Stomach (tissue), 8 donors: ENCODE measurements at regions not wholly inside any gene's neighbourhood (a gene's known extent, or its start where the extent isn't known, plus 50 kb on each side); places are given as distances from the start of the nearest gene placed in this dataset.

Experiments
- DNase-seq, 2 donors: peaks; one replicate each; pipeline versions ENCODE4 v3.0.0 to v3.0.0-alpha.2; 2013 to 2019
- H3K27ac ChIP-seq, 5 donors: fragments of 200-600 bp in 4 of 5; sonication (generic) in 4 of 5; one replicate each; pipeline ENCODE4 v1.5.1; 2013 to 2019; ENCODE audit warnings: mild to moderate bottlenecking in 1 of 5, moderate library complexity in 1 of 5
- H3K27me3 ChIP-seq, 3 donors: fragments of 200-600 bp; sonication (generic); one replicate each; pipeline ENCODE4 v1.5.1; 2017 to 2019; ENCODE audit warnings: mixed run types in 1 of 3
- H3K36me3 ChIP-seq, 4 donors: fragments of 200-600 bp; sonication (generic); 1 replicate in 3 of 4; 2 replicates in 1 of 4; pipeline ENCODE4 v1.5.1; 2016 to 2019
- H3K4me1 ChIP-seq, 4 donors: fragments of 200-600 bp; sonication (generic); one replicate each; pipeline ENCODE4 v1.5.1; 2016 to 2019
- H3K4me3 ChIP-seq, 4 donors: fragments of 200-600 bp; sonication (generic) in 3 of 4; one replicate each; pipeline ENCODE4 v1.5.1; 2016 to 2019; ENCODE audit warnings: mild to moderate bottlenecking in 1 of 4
- H3K9me3 ChIP-seq, 4 donors: fragments of 200-600 bp; sonication (generic); one replicate each; pipeline ENCODE4 v1.5.1; 2016 to 2019
- CTCF ChIP-seq, 7 experiments: fragments of 450-650 bp in 4 of 7; fragments of 200-600 bp in 3 of 7; sonication (generic) in 3 of 7; IDR thresholded peaks; one replicate each; pipeline ENCODE4 v1.5.1; 2016 to 2019; ENCODE audit warnings: antibody characterized with exemption in 7 of 7, control low read depth in 2 of 7, mild to moderate bottlenecking in 1 of 7
- EP300 ChIP-seq: sonication (generic); formaldehyde crosslinking; IDR thresholded peaks from one replicate; pipeline ENCODE4 v1.6.1; 2017; ENCODE audit warnings: antibody characterized with exemption
- POLR2A ChIP-seq, 4 donors: fragments of 450-650 bp; IDR thresholded peaks; one replicate each; pipeline ENCODE4 v1.6.1; 2016; ENCODE audit warnings: antibody characterized with exemption in 4 of 4, control low read depth in 2 of 4, mild to moderate bottlenecking in 1 of 4, moderate library complexity in 1 of 4
- POLR2AphosphoS5 ChIP-seq, 3 donors: sonication (generic); formaldehyde crosslinking; IDR thresholded peaks; one replicate each; pipeline ENCODE4 v1.6.1; 2016; ENCODE audit warnings: antibody characterized with exemption in 3 of 3
- WGBS, 5 donors: extraction: QIAGEN DNeasy Blood & Tissue Kit in 3 of 5; methylation state at CpG; one replicate each; pipeline versions ENCODE4 v1.1.5 to v1.1.7; 2013 to 2018; 5-methylcytosine and 5-hydroxymethylcytosine counted together
- intact Hi-C: fragments of 100-400 bp; cut with DNase I; formaldehyde crosslinking; loops from one replicate; pipeline ENCODE4 v1.15.1; 2023; ENCODE audit warnings: low total_unique reads
- donor health status: healthy with polysubstance abuse.
- donor health status: Bipolar disorder and iron deficiency.
- donor health status: healthy.

- intact Hi-C loops: no loop called here
Measured at GRCh38 chr12:88921434-88921833, 341.2 kb upstream of the KITLG start.

GRCh38 chr12:88918161-88918560, 337.9 kb upstream of the KITLG start:
- WGBS, 5 donors: 67 to 92% (median 81%) methylated on average over 1 of the region's 1 CpG
- no peaks in the 10 kb centered on the region for H3K36me3 ChIP-seq
- H3K4me3 ChIP-seq: no peak overlapping the region
- H3K27ac ChIP-seq: no peak overlapping the region
- DNase-seq: no peak
- TF ChIP-seq POLR2AphosphoS5 (IDR thresholded peaks at IDR 0.05): no peak
- TF ChIP-seq EP300: no peak
- peaks cover 0 to 14% (median 3%) of the 10 kb centered on the region in 4 donors for H3K9me3 ChIP-seq
- intact Hi-C loops: no loop called here
- no peaks in the 10 kb centered on the region for H3K27me3 ChIP-seq
- peaks cover 0 to 8% (median 0%) of the 10 kb centered on the region in 4 donors for H3K4me1 ChIP-seq

More at GRCh38 chr12:88921434-88921833, 341.2 kb upstream of the KITLG start:
- no peaks in the 10 kb centered on the region for H3K9me3 ChIP-seq
- H3K4me1 ChIP-seq: peaks cover 0 to 17% (median 6%) of the 10 kb centered on the region in 4 donors
- no peak overlapping the region for H3K27ac ChIP-seq
- H3K27me3 ChIP-seq: no peaks in the 10 kb centered on the region
- TF ChIP-seq EP300: no peak
- TF ChIP-seq POLR2A (IDR thresholded peaks at IDR 0.05): no peak
- TF ChIP-seq POLR2AphosphoS5 (IDR thresholded peaks at IDR 0.05): no peak
- no peak for TF ChIP-seq CTCF (IDR thresholded peaks at IDR 0.05)
- no peaks in the 10 kb centered on the region for H3K36me3 ChIP-seq
- no peak for DNase-seq
- WGBS, 5 donors: 78 to 92% (median 85%) methylated on average over 1 of the region's 1 CpG
- no peak overlapping the region for H3K4me3 ChIP-seq

- no peaks in the 10 kb centered on the region for H3K27me3 ChIP-seq
- H3K4me3 ChIP-seq: no peak overlapping the region
- DNase-seq: no peak
- H3K27ac ChIP-seq: no peak overlapping the region
- no peaks in the 10 kb centered on the region for H3K4me1 ChIP-seq
- WGBS, 5 donors: 65 to 77% (median 69%) methylated on average over 2 of the region's 2 CpGs; no CpG with 5 or more reads in 1 of the 5 donors
- no peaks in the 10 kb centered on the region for H3K36me3 ChIP-seq
- no peak for TF ChIP-seq POLR2A (IDR thresholded peaks at IDR 0.05)
- TF ChIP-seq CTCF (IDR thresholded peaks at IDR 0.05): no peak
- no peak for TF ChIP-seq POLR2AphosphoS5 (IDR thresholded peaks at IDR 0.05)
- no peak for TF ChIP-seq EP300
- intact Hi-C loops: no loop called here
- H3K9me3 ChIP-seq: peaks cover 0 to 14% (median 8%) of the 10 kb centered on the region in 4 donors
Measured at GRCh38 chr12:88914967-88915366, 334.7 kb upstream of the KITLG start.

GRCh38 chr12:88909510-88909909, 329.2 kb upstream of the KITLG start:
- Histone ChIP-seq H3K27me3 (no peaks in the 10 kb centered on the region), H3K4me3 (no peak overlapping the region), H3K9me3 (peaks cover 0 to 11% (median 8%) of the 10 kb centered on the region in 4 donors), H3K27ac (no peak overlapping the region), H3K4me1 (no peaks in the 10 kb centered on the region), H3K36me3 (no peaks in the 10 kb centered on the region)
- intact Hi-C loops: no loop called here
- no peak for DNase-seq
- TF ChIP-seq POLR2AphosphoS5 (IDR thresholded peaks at IDR 0.05) (no peak), CTCF (IDR thresholded peaks at IDR 0.05) (no peak), POLR2A (IDR thresholded peaks at IDR 0.05) (no peak), EP300 (no peak)
- WGBS, 5 donors: 48 to 87% (median 76%) methylated on average over 2 of the region's 2 CpGs

GRCh38 chr12:88908345-88908744, 328.1 kb upstream of the KITLG start:
- no peaks in the 10 kb centered on the region for H3K36me3 ChIP-seq
- intact Hi-C loops: no loop called here
- H3K9me3 ChIP-seq: peaks cover 0 to 6% (median 3%) of the 10 kb centered on the region in 4 donors
- no peaks in the 10 kb centered on the region for H3K4me1 ChIP-seq
- H3K27ac ChIP-seq: no peak overlapping the region
- no peak for DNase-seq
- H3K27me3 ChIP-seq: no peaks in the 10 kb centered on the region
- H3K4me3 ChIP-seq: no peak overlapping the region
- WGBS, 5 donors: 88 to 96% (median 90%) methylated on average over 2 of the region's 2 CpGs
- TF ChIP-seq POLR2A (IDR thresholded peaks at IDR 0.05) (no peak), CTCF (IDR thresholded peaks at IDR 0.05) (no peak), POLR2AphosphoS5 (IDR thresholded peaks at IDR 0.05) (no peak), EP300 (no peak)
